Upper lobe of left lung (tissue), 6 donors: ENCODE measurements at regions not wholly inside any gene's neighbourhood (a gene's known extent, or its start where the extent isn't known, plus 50 kb on each side); places are given as distances from the start of the nearest gene placed in this dataset.

Source experiments
- ATAC-seq, 2 donors: fragments of 200-7000 bp; cut with Tn5 transposase; one replicate each; pipeline ENCODE4 v1.9.1; 2022; ENCODE audit warnings: mild to moderate bottlenecking in 2 of 2, moderate library complexity in 2 of 2; ENCODE audit not compliant: low FRiP score in 2 of 2
- DNase-seq, 2 donors: peaks; one replicate each; pipeline ENCODE4 v3.0.0-alpha.2; 2019 to 2020
- H3K27ac ChIP-seq, 4 donors: fragments of 200-600 bp; sonication (generic); one replicate each; pipeline ENCODE4 v1.5.1; 2016 to 2019
- H3K27me3 ChIP-seq, 4 donors: fragments of 200-600 bp; sonication (generic); one replicate each; pipeline ENCODE4 v1.5.1; 2017 to 2019
- H3K36me3 ChIP-seq, 4 donors: fragments of 200-600 bp; sonication (generic); one replicate each; pipeline ENCODE4 v1.5.1; 2016 to 2019
- H3K4me1 ChIP-seq, 4 donors: fragments of 200-600 bp; sonication (generic); one replicate each; pipeline ENCODE4 v1.5.1; 2018 to 2019
- H3K4me3 ChIP-seq, 4 donors: fragments of 200-600 bp; sonication (generic); one replicate each; pipeline ENCODE4 v1.5.1; 2017 to 2019; ENCODE audit warnings: mild to moderate bottlenecking in 2 of 4, moderate library complexity in 1 of 4
- H3K9me3 ChIP-seq, 4 donors: fragments of 200-600 bp; sonication (generic); one replicate each; pipeline ENCODE4 v1.5.1; 2018 to 2019
- EP300 ChIP-seq, 4 donors: sonication (generic); formaldehyde crosslinking; IDR thresholded peaks; one replicate each; pipeline ENCODE4 v1.5.1; 2017; ENCODE audit warnings: antibody characterized with exemption in 4 of 4, control low read depth in 2 of 4
- POLR2A ChIP-seq, 4 donors: fragments of 450-650 bp; IDR thresholded peaks; one replicate each; pipeline ENCODE4 v1.5.1; 2016 to 2017; ENCODE audit warnings: antibody characterized with exemption in 4 of 4, mild to moderate bottlenecking in 2 of 4
- POLR2AphosphoS5 ChIP-seq, 2 donors: sonication (generic); formaldehyde crosslinking; IDR thresholded peaks; one replicate each; pipeline ENCODE4 v1.5.1; 2017; ENCODE audit warnings: antibody characterized with exemption in 2 of 2
- WGBS, 2 donors: methylation state at CpG; one replicate each; pipeline ENCODE4 v1.1.5; 2017 to 2018; 5-methylcytosine and 5-hydroxymethylcytosine counted together
- TF ChIP-seq, protein P1 (sequence below), 6 experiments: fragments of 450-650 bp in 4 of 6; fragments of 200-600 bp in 2 of 6; sonication (generic) in 2 of 6; IDR thresholded peaks; one replicate each; pipeline ENCODE4 v1.5.1; 2016 to 2019; ENCODE audit warnings: antibody characterized with exemption in 6 of 6
- donor health status: DM: no; HTN: no; CAD: no; lungs with moderate emphysema.
- donor health status: DM: no; HTN: yes; CAD: no; lungs with severe emphysema.

DNA sequence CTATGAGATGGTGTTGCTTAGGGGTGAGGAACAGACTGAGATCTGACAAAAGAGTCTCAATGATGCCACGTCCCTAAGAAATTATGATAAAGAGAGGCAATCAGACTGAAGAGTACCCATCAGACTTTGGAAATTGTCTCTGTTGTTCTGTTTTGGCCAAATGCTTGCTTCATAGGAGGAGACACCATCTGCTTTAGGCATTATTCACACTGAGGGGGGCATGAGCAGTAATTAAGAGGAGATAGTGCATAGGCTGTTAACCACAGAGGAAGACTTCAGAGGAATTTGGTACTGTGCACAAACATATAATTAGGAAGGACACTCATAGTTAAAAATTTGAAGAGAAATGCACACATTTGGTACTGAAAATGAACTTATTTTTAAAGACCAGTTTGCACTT is 190.7 kb downstream of the FAM170A start:
- ATAC-seq: no peak

DNA sequence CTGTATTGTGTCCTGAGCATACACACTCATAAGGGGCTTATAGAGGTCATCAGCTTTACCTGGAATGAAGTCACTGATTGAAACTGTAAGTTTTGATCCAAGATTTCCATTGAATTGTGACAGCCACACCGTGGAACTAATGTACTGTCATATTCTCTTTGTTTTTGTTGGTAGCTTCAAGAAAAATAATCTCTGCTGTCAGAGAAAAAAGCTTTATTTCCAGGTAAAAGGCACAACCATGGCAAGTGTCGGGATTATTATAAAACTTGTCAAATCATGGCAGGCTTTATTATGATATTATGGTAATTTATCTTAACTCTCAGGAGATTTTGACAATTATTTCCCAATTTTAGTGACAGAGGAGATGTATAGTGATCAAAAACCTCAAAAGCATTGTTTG is 191.2 kb downstream of the FAM170A start:
- Histone ChIP-seq H3K27ac (no peak overlapping the region), H3K36me3 (no peaks in the 10 kb centered on the region), H3K4me3 (no peak overlapping the region), H3K27me3 (no peaks in the 10 kb centered on the region), H3K4me1 (no peaks in the 10 kb centered on the region), H3K9me3 (no peaks in the 10 kb centered on the region)
- WGBS, 2 donors: 70 to 71% methylated on average over 2 of the region's 2 CpGs
- no peak for DNase-seq
- no peak for TF ChIP-seq POLR2AphosphoS5 (IDR thresholded peaks at IDR 0.05)
- no peak for TF ChIP-seq EP300 (IDR thresholded peaks at IDR 0.05)
- TF ChIP-seq, protein P1, sequence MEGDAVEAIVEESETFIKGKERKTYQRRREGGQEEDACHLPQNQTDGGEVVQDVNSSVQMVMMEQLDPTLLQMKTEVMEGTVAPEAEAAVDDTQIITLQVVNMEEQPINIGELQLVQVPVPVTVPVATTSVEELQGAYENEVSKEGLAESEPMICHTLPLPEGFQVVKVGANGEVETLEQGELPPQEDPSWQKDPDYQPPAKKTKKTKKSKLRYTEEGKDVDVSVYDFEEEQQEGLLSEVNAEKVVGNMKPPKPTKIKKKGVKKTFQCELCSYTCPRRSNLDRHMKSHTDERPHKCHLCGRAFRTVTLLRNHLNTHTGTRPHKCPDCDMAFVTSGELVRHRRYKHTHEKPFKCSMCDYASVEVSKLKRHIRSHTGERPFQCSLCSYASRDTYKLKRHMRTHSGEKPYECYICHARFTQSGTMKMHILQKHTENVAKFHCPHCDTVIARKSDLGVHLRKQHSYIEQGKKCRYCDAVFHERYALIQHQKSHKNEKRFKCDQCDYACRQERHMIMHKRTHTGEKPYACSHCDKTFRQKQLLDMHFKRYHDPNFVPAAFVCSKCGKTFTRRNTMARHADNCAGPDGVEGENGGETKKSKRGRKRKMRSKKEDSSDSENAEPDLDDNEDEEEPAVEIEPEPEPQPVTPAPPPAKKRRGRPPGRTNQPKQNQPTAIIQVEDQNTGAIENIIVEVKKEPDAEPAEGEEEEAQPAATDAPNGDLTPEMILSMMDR (IDR thresholded peaks at IDR 0.05): no peak
- TF ChIP-seq POLR2A (IDR thresholded peaks at IDR 0.05): no peak
- ATAC-seq: no peak

More for the DNA sequence above, 190.7 kb downstream of the FAM170A start:
- H3K4me3 ChIP-seq: no peak overlapping the region
- 85% methylated on average over 1 of the region's 1 CpG for WGBS, 2 donors
- no peak for TF ChIP-seq POLR2AphosphoS5 (IDR thresholded peaks at IDR 0.05)
- TF ChIP-seq, protein P1 (IDR thresholded peaks at IDR 0.05): no peak
- TF ChIP-seq POLR2A (IDR thresholded peaks at IDR 0.05): no peak
- no peak for TF ChIP-seq EP300 (IDR thresholded peaks at IDR 0.05)
- no peaks in the 10 kb centered on the region for H3K9me3 ChIP-seq
- H3K27ac ChIP-seq: no peak overlapping the region
- no peaks in the 10 kb centered on the region for H3K36me3 ChIP-seq
- H3K4me1 ChIP-seq: no peaks in the 10 kb centered on the region
- no peak for DNase-seq
- H3K27me3 ChIP-seq: no peaks in the 10 kb centered on the region

DNA sequence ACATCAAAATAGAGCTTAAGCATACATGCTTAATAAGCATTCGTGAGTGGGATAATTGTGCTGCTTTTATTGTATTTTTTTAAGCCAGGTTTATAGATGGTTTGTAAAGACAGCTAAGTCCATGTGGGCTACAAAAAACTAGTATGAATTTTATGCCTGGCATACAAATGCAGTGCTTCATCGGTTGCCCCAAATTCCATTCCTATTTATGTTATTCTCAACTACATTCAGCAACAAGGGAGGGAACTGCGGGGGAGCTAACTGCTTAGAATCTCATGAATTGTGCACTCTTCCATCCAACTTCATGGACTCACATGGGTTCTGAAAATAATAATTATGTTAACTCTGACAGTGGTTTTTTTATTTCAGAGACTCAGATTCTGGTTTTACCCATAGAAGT is 199.2 kb downstream of the FAM170A start:
- Histone ChIP-seq H3K27me3 (no peaks in the 10 kb centered on the region), H3K27ac (no peak overlapping the region), H3K4me3 (no peak overlapping the region), H3K9me3 (no peaks in the 10 kb centered on the region), H3K4me1 (no peaks in the 10 kb centered on the region), H3K36me3 (no peaks in the 10 kb centered on the region)
- TF ChIP-seq, protein P1 (IDR thresholded peaks at IDR 0.05): no peak
- TF ChIP-seq POLR2AphosphoS5 (IDR thresholded peaks at IDR 0.05) (no peak), POLR2A (IDR thresholded peaks at IDR 0.05) (no peak), EP300 (IDR thresholded peaks at IDR 0.05) (no peak)
- ATAC-seq (no peak), DNase-seq (no peak)
- 76 to 84% methylated on average over 3 of the region's 3 CpGs for WGBS, 2 donors

DNA sequence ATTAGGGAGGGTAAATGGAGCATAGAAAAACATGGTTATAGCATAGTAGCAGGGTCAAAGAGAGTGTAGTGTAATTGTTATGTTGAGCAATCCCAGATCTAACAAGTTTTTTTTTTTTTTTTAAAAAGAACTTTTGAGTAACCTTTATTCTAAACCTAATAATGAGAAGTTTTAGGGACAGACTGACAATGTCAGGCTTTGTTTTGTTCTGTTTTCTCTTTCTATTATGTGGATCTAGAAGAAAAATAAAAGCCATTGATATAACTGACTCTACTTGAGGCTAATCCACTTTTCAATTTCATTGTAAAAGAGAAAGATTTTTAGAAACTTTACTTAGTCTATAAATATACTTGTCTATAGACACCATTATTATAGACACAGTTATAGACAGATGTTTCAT is 200.0 kb downstream of the FAM170A start:
- H3K27ac ChIP-seq: no peak overlapping the region
- no peaks in the 10 kb centered on the region for H3K9me3 ChIP-seq
- H3K27me3 ChIP-seq: no peaks in the 10 kb centered on the region
- DNase-seq (no peak), ATAC-seq (no peak)
- no peaks in the 10 kb centered on the region for H3K4me1 ChIP-seq
- H3K4me3 ChIP-seq: no peak overlapping the region
- TF ChIP-seq POLR2A (IDR thresholded peaks at IDR 0.05) (no peak), POLR2AphosphoS5 (IDR thresholded peaks at IDR 0.05) (no peak), EP300 (IDR thresholded peaks at IDR 0.05) (no peak)
- TF ChIP-seq, protein P1 (IDR thresholded peaks at IDR 0.05): no peak
- H3K36me3 ChIP-seq: no peaks in the 10 kb centered on the region

DNA sequence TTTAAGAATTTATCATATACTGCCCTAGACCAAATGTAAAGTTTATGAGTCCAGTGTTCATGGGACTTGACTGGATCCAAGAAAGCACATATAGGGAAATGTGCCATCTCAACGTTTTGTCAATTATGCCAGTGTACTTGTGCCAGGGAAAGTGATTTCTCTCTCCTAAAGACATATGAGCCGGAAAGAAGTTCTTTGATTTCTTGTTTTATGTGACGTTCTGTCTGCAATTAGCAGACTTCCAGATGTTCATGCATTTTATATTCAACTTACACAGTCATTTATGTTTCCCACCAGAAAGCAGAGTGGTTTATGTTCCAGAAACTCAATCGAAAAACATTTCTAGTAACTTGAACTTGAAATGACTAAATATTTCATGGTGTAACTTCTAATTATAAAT is 203.8 kb downstream of the FAM170A start:
- H3K36me3 ChIP-seq: no peaks in the 10 kb centered on the region
- TF ChIP-seq EP300 (IDR thresholded peaks at IDR 0.05) (no peak), POLR2AphosphoS5 (IDR thresholded peaks at IDR 0.05) (no peak), POLR2A (IDR thresholded peaks at IDR 0.05) (no peak)
- TF ChIP-seq, protein P1 (IDR thresholded peaks at IDR 0.05): no peak
- no peak overlapping the region for H3K27ac ChIP-seq
- H3K4me1 ChIP-seq: no peaks in the 10 kb centered on the region
- no peak for DNase-seq
- WGBS, 2 donors: 67 to 75% methylated on average over 4 of the region's 4 CpGs
- no peaks in the 10 kb centered on the region for H3K27me3 ChIP-seq
- no peak overlapping the region for H3K4me3 ChIP-seq
- ATAC-seq: no peak
- H3K9me3 ChIP-seq: no peaks in the 10 kb centered on the region
